GM12872 (cell line): ENCODE measurements at regions not wholly inside any gene's neighbourhood (a gene's known extent, or its start where the extent isn't known, plus 50 kb on each side); places are given as distances from the start of the nearest gene placed in this dataset.

ENCODE experiments used
- CTCF ChIP-seq: IDR thresholded peaks from 3 replicates; pipeline ENCODE4 v1.5.1; 2011; ENCODE audit warnings: low read depth, mild to moderate bottlenecking, low read length, moderate library complexity; ENCODE audit not compliant: insufficient read depth

- no peak for TF ChIP-seq CTCF
Observed at GRCh38 chr1:81463936-81464837, 336.5 kb upstream of the ADGRL2 start.

GRCh38 chr1:81459043-81459442 is 341.7 kb upstream of the ADGRL2 start:
- TF ChIP-seq CTCF: no peak

- TF ChIP-seq CTCF: no peak
Observed at GRCh38 chr1:81458186-81458585, 342.5 kb upstream of the ADGRL2 start.

- TF ChIP-seq CTCF: no peak
Observed at GRCh38 chr1:81455481-81455880, 345.3 kb upstream of the ADGRL2 start.

DNA sequence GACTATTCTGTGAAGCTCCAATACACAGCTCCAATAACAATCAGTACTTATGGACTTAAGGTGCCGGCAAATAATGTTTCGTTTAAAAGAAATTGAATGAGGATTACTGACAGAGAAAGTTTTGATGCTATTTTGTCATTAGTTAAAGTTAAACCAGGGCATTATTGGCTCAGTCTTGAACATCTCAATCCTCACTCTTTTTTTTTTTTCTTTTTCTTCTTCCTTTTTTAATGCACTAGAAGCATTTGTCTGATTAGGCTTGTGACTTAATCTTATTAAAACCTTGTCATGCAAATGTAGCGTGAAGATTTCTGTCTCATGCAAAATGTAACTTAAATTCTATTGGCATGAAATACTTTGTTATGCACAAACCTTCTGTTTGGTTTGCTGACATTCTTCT is 346.8 kb upstream of the ADGRL2 start:
- no peak for TF ChIP-seq CTCF

DNA sequence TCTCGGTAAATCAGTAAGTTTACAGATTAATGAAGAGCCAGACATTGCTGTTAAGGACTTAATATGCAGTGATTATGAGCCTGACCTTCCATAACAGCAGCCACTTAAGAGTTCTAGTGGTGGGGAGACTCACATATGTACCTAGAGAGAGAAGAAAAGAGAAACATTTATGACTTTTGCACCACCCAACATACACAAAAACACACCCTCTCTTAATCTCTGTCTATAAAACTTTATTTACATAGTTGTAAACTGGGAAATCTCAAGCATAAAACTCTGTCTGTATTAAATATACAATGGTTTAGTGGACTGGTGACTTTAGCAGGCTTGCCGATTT is 347.4 kb upstream of the ADGRL2 start:
- no peak for TF ChIP-seq CTCF

DNA sequence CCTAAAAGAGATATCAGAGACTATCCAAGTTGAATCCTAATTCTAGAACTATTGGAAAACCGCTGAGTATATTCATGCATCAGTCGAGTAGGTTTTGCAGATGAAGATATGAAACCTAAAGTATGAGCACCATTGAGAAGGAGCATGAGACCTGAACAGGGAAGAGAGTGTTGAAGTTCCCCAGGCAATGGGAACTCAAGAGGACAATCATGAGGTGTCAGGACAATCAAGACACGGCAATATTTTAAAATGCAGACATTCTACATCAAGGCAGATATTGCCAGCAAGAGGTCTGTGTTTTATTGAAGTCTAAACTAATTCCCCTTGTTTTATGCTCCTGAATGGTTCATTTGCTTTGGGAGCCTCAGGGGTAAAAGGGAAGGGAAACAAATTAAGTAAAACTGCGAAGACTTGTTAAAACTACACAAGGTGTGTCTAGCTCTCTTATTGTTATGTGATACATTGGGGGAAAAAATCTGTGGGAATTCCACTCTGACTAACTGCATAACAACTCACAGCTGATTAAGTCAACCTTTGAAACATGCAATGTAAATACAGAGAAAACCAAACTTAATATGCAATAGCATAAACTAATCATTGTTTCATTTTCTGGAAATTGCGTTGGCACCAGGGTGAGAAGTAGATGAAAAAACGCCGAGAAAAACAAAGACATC is 347.9 kb upstream of the ADGRL2 start:
- TF ChIP-seq CTCF: no peak
